D341Med (cell line): ENCODE measurements at regions not wholly inside any gene's neighbourhood (a gene's known extent, or its start where the extent isn't known, plus 50 kb on each side); places are given as distances from the start of the nearest gene placed in this dataset.

ENCODE experiments used
- DNase-seq: peaks from one replicate; pipeline ENCODE4 v3.0.0; 2012; ENCODE audit warnings: low spot score

DNA sequence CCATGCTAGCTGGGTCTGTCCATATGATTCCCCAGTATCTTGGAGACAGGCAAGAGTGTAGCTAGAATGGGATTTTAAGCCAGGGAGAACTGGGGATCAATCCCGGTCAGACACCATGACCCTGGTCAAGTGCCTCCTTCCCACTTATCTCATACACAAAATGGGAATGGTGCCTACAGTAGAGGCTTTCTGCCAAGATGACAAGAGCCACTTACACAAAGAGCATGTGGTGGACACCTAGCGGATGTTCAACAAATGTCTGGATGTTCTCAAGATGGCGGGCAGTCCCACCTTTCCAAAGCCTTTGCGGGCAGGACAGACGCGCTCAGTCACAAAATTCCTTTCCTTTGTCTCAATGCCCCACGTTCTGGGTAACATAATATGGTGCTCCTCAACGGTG, 57.3 kb downstream of the MAF start:
- no peak for DNase-seq

- no peak for DNase-seq
These were observed 58.2 kb downstream of the MAF start for GRCh38 chr16:79542237-79542774.

- no peak for DNase-seq
These were observed 59.5 kb downstream of the MAF start for GRCh38 chr16:79540825-79541595.

- no peak for DNase-seq
These were observed 63.0 kb downstream of the MAF start for GRCh38 chr16:79537584-79537983.

DNA sequence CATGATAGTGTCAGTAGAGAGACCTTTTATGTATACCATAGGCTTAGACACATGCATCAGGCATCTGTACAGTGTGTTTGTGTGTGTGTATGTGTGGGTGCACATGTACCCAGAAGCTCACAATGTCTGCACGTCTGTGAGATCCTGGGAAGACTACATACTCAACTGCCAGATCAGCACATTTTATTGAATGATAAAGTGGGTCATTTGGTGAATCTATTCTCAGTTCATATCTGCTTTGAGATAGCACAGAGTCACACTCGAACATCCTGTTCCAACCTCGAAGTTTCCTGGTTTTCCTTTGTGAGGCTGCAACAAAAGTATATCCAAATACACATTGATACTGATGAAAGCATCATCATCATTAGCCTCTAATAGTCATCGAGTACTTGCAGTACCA, 63.6 kb downstream of the MAF start:
- no peak for DNase-seq

- DNase-seq, result no peak
These were observed 65.4 kb downstream of the MAF start for GRCh38 chr16:79535130-79535529.

DNA sequence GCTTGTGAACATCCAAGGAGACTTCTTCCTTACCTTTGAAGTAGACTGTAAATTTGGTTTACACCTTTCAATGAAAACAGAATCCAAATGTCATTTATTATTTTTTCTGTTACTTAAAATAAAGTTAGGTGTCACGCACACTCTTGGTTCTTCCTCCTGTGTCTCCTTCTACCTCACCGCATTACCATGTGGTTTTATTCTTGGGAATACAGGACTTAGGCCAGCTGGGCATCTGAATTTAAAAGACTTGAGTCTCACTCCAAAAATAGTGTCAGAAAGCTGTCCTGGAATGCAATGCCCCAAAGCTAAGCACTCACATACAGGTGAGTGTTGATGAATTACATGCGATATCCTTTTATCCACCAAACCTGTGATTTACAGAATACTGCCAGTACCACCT, 66.4 kb downstream of the MAF start:
- DNase-seq, result no peak

GRCh38 chr16:79533292-79533691, 67.2 kb downstream of the MAF start:
- no peak for DNase-seq

DNA sequence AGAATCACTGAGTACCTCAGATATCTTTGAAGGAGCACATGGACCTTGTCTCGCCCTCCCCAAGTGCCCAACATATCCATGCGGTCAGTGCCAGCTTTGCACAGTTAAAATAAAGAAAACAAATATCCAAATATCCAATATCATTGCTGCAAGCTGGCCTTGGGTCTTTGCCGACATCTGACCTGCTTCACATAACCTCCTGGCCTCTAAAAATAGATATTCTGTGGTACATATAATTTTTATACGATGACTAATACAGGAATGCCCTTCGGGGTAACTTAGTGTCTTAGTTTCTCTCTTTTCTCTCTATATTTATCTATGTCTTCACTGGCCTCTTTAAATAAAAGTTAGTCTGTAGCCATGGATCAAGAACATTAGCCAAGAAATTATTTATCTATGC, 67.8 kb downstream of the MAF start:
- no peak for DNase-seq

DNA sequence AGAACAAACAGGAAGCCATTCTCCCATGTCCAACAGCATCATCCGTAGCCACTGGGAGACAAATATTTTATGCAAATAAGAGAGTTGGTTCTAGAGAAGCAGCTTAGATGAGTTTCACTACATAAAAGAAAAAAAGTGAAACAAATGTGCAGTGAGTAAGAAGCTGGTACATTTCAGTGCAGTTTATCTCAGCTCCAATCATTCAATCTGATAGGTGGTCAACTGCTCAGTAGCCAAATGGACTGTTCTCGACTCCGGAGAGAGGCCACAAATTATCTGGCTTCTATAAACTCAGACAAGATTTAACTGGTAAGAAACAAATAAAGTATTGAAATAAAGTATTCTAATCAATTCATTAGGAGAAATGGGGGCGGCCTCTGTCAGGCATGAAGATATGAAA, 68.3 kb downstream of the MAF start:
- no peak for DNase-seq

DNA sequence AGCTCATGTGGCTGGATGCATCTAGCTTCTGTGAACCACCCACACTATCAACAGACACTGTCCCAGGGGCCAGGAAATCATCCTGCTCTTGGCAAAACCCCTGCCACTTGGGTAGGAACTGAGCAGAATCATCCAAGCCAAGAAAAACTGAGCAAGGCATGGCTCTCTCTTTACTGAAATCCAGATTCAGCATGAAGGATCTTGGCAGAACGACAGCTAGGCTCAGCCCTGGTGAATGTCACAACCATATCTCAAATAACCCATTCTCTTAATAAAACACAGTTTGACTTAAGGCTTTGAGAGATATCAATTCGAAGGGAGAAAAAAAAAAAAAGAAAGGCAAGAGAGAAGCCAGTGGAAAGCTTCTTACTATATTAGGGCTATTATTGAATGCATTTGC, 72.2 kb downstream of the MAF start:
- no peak for DNase-seq

DNA sequence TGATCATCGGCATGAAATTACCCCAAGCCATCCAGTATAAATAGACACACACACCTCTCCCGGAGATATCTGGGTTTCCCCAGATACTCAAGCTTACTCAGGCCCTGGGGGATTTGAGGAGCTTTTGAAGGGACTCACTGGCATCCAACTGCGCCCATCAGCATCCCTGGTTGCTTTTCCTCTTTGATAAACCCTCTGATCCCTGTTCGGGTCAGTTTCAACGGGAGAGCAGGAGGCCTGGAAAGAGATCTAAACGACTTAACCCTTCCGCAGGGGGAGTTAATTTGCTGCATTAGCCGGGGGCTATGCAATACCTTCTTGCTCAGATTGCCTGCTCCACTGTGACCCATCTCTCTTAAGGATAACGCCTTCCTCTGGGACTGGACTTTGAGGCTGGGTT, 76.6 kb downstream of the MAF start:
- DNase-seq, result no peak

- DNase-seq, result no peak
These were observed 81.1 kb downstream of the MAF start for GRCh38 chr16:79519448-79519847.

DNA sequence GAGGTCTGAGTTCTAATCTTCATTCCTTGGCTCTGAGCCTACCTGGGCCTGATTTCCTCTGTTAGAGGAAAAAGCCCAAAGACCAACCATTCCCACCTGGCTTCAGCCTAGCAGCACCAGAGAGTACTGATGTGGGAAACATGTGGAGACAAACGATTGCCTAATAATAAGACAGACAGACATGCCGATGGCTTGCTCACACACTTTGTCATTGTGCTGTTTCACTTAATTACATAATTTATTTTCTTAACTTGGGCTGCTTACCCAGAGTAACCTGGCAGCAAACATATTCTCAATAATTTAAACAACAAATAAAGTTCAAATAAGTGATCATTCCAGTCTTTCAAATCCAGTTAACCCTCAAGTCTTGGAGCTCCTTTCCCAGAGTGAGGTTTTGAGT, 83.4 kb downstream of the MAF start:
- no peak for DNase-seq

- DNase-seq, result no peak
These were observed 89.7 kb downstream of the MAF start for GRCh38 chr16:79510879-79511278.

DNA sequence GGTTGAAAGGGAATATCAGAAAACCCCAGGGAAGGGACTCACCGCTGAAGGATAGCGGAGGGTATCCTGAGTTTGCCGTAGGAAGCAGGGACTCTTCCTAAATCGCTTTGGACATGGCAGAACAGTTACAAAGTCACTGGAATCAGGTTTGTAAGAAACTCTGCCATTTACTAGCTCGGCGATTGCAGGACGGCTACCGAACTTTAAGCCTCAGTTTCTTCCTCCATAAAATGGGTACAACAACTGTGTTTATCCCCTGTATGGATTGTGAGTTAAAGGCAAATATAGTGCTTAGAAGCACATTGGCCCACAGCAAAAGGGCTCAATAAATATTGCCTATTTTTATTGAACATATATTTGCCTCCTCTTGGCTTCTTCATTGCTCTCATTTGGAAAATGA, 90.6 kb downstream of the MAF start:
- DNase-seq, result no peak

GRCh38 chr16:79509211-79509631, 91.3 kb downstream of the MAF start:
- no peak for DNase-seq

GRCh38 chr16:79508294-79508693, 92.2 kb downstream of the MAF start:
- no peak for DNase-seq

GRCh38 chr16:79505344-79505743, 95.2 kb downstream of the MAF start:
- DNase-seq, result no peak

DNA sequence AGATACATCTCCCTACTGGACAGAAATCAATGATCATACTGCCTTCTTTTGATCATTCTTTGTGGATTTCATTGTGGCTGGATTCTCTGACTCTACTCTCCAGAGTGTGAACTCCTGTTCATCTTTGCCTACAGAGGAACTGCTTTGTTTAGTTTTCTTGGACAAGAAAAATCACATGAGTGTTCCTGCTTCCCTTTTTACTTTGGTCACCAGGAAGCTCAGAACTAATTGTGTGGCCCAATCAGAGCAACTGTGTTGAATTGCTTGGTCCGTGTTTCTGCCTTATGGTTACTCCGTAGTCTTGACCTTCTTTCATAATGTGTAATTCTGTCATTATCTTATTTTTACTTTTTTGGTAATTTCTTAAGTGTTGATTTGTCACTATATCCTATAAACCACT, 97.0 kb downstream of the MAF start:
- no peak for DNase-seq

DNA sequence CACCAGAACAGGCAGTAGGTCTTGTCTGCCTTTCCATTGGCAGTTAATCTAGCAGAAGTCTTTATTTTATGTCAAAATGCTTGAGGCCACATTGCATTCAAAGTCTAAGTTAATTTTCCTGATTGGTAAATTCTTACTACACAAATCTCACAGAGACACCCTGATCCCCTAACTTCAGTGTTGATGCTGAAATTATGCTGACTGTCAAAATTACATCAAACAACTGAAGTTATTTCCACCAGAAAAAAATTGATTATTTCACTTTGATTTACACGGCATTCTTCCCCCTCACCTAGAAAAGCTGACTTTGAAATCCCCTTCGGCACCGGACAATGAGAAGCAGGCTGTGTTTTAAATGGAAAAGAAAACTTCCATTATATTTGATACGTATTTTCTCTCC, 99.1 kb downstream of the MAF start:
- DNase-seq, result no peak

GRCh38 chr16:79500866-79501265, 99.7 kb downstream of the MAF start:
- no peak for DNase-seq

GRCh38 chr16:79500286-79500685, 100.3 kb downstream of the MAF start:
- DNase-seq, result no peak

DNA sequence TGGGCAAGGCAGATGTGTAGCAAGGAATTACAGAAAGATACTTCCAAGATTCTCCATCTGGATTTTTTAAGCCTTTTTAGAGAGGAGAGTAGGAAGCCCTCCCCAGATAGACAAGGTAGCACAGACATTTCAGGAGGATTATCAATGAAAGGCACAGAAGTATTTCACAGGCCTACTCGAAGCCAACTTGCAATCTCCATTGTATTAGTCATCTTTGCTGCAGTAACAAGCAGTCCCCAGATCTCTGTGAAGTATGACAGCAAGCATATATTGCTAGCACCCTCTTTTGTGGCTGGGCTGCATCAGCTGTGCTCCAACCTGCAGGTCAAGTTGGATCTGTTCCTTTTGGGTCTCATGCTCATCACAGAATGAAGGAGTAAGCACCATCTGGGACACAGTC, 101.6 kb downstream of the MAF start:
- no peak for DNase-seq
